ENCODE measurements at regions not wholly inside any gene's neighbourhood (a gene's known extent, or its start where the extent isn't known, plus 50 kb on each side); places are given as distances from the start of the nearest gene placed in this dataset.

DNA sequence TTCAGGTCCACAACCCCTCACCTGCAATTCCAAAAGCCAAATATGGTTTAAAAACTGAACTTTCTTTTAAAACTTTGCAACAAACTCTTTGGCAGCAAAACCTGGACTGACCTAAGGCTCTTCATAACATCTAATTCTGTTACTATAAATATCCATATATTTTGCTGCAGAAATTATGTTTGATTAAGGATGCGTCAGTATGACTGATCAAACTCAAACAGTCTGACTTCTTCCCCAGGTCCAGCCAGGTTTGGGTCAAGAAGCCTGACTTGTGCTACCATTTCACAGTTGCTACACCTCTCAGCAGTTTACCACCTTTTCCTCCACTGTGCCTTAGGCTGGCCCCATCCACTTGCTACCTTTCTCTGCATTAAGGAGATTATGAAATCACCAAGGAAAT is 127.0 kb upstream of the DUSP22 start:
- Histone ChIP-seq H3K9me2 (ENCODE audit: insufficient read depth) (no peaks in the 10 kb centered on the region), H4K20me1 (ENCODE audit: insufficient read depth) (no peaks in the 10 kb centered on the region), H3K79me2 (ENCODE audit: insufficient read depth, low read length) (no peaks in the 10 kb centered on the region), H3K4me2 (ENCODE audit: low read length) (no peak overlapping the region), H3K4me1 (ENCODE audit: control insufficient read depth in 1 of 2, insufficient read depth in 2 of 2, low read length in 2 of 2) (no peaks in the 10 kb centered on the region), H3K9ac (ENCODE audit: low read length) (no peak overlapping the region), H3K9me3 (ENCODE audit: control insufficient read depth in 1 of 2, insufficient read depth in 1 of 2, low read depth in 1 of 2, low read length in 2 of 2) (no peaks in the 10 kb centered on the region), H3K4me3 (replicated peaks in 1 of 2; ENCODE audit: low read depth in 1 of 2, low read length in 2 of 2) (no peak overlapping the region), H2AFZ (ENCODE audit: low read depth, low read length, poor library complexity, severe bottlenecking) (no peak overlapping the region), H3K27ac (ENCODE audit: low read depth, low read length) (no peak overlapping the region), H3K36me3 (ENCODE audit: control insufficient read depth in 1 of 2, insufficient read depth in 2 of 2, low read length in 2 of 2) (no peaks in the 10 kb centered on the region), H3K27me3 (ENCODE audit: insufficient read depth, low read length) (no peaks in the 10 kb centered on the region)
- intact Hi-C loops (cut with micrococcal nuclease): no loop called here
- TF ChIP-seq, protein P1, sequence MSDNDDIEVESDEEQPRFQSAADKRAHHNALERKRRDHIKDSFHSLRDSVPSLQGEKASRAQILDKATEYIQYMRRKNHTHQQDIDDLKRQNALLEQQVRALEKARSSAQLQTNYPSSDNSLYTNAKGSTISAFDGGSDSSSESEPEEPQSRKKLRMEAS (IDR thresholded peaks at IDR 0.05): no peak
- TF ChIP-seq SRF (IDR thresholded peaks at IDR 0.05; ENCODE audit: low read depth) (no peak), CEBPB (IDR thresholded peaks at IDR 0.05; ENCODE audit: low read depth) (no peak), ZFX (IDR thresholded peaks at IDR 0.05) (no peak)
- POLR2A ChIA-PET: no interaction called here
- DNase-seq (ENCODE audit: low read depth, low spot score) (no peak), ATAC-seq (no peak)
- RAD21 ChIA-PET (ENCODE audit: low non-redundant PET in 1 of 2, low total read pairs in 2 of 2, uncharacterized antibody in 2 of 2, unreplicated experiment in 2 of 2): no interaction called here
- no TSS peak for BruUV-seq (replicated peaks)
- CTCF ChIA-PET: no interaction called here

DNA sequence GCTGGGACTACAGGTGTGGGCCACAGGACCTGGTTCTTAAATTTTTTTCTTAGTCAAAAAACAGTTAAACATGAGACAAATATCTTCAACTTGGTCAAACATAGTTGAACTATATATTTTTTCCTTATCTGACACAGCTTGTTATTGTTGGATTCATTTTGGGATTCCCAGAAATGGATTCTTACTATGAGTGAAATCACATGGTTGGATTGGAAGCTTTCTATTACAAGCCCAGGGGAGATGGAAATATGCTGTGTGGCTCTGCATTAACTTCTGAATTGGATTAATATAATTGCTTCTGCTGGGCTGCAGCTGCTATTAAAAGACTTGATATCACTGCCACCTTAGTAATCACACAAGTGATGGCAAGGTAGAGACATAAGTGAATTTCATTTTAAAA is 126.4 kb upstream of the DUSP22 start:
- Histone ChIP-seq H3K36me3 (ENCODE audit: control insufficient read depth in 1 of 2, insufficient read depth in 2 of 2, low read length in 2 of 2) (no peaks in the 10 kb centered on the region), H3K4me2 (ENCODE audit: low read length) (no peak overlapping the region), H3K9me3 (ENCODE audit: control insufficient read depth in 1 of 2, insufficient read depth in 1 of 2, low read depth in 1 of 2, low read length in 2 of 2) (no peaks in the 10 kb centered on the region), H3K9me2 (ENCODE audit: insufficient read depth) (no peaks in the 10 kb centered on the region), H3K79me2 (ENCODE audit: insufficient read depth, low read length) (no peaks in the 10 kb centered on the region), H4K20me1 (ENCODE audit: insufficient read depth) (no peaks in the 10 kb centered on the region), H3K27ac (ENCODE audit: low read depth, low read length) (no peak overlapping the region), H2AFZ (ENCODE audit: low read depth, low read length, poor library complexity, severe bottlenecking) (no peak overlapping the region), H3K27me3 (ENCODE audit: insufficient read depth, low read length) (no peaks in the 10 kb centered on the region), H3K4me3 (replicated peaks in 1 of 2; ENCODE audit: low read depth in 1 of 2, low read length in 2 of 2) (no peak overlapping the region), H3K9ac (ENCODE audit: low read length) (no peak overlapping the region), H3K4me1 (ENCODE audit: control insufficient read depth in 1 of 2, insufficient read depth in 2 of 2, low read length in 2 of 2) (no peaks in the 10 kb centered on the region)
- CTCF ChIA-PET: no interaction called here
- POLR2A ChIA-PET: no interaction called here
- no peak for ATAC-seq
- intact Hi-C loops (cut with micrococcal nuclease): no loop called here
- TF ChIP-seq, protein P1 (IDR thresholded peaks at IDR 0.05): no peak
- TF ChIP-seq, protein P2, sequence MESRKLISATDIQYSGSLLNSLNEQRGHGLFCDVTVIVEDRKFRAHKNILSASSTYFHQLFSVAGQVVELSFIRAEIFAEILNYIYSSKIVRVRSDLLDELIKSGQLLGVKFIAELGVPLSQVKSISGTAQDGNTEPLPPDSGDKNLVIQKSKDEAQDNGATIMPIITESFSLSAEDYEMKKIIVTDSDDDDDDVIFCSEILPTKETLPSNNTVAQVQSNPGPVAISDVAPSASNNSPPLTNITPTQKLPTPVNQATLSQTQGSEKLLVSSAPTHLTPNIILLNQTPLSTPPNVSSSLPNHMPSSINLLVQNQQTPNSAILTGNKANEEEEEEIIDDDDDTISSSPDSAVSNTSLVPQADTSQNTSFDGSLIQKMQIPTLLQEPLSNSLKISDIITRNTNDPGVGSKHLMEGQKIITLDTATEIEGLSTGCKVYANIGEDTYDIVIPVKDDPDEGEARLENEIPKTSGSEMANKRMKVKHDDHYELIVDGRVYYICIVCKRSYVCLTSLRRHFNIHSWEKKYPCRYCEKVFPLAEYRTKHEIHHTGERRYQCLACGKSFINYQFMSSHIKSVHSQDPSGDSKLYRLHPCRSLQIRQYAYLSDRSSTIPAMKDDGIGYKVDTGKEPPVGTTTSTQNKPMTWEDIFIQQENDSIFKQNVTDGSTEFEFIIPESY (IDR thresholded peaks at IDR 0.05; ENCODE audit: extremely low read depth, insufficient replicate concordance, low read length): no peak
- TF ChIP-seq CEBPB (IDR thresholded peaks at IDR 0.05; ENCODE audit: low read depth) (no peak), FOSL1 (IDR thresholded peaks at IDR 0.05; ENCODE audit: low read depth) (no peak), ZNF274 (IDR thresholded peaks at IDR 0.05; ENCODE audit: low read depth, low read length) (no peak), TCF7L2 (IDR thresholded peaks at IDR 0.05; ENCODE audit: borderline replicate concordance, extremely low read depth, insufficient read depth, insufficient read length) (no peak), EZH2phosphoT487 (IDR thresholded peaks at IDR 0.05; ENCODE audit: borderline replicate concordance) (no peak), CBX3 (IDR thresholded peaks at IDR 0.05; ENCODE audit: low read depth) (no peak), EGR1 (IDR thresholded peaks at IDR 0.05; ENCODE audit: low read depth) (no peak), POLR2AphosphoS5 (IDR thresholded peaks at IDR 0.05; ENCODE audit: low read depth, low read length) (no peak), ZFX (IDR thresholded peaks at IDR 0.05) (no peak), SRF (IDR thresholded peaks at IDR 0.05; ENCODE audit: low read depth) (no peak)
- TF ChIP-seq, protein P3, sequence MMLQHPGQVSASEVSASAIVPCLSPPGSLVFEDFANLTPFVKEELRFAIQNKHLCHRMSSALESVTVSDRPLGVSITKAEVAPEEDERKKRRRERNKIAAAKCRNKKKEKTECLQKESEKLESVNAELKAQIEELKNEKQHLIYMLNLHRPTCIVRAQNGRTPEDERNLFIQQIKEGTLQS (IDR thresholded peaks at IDR 0.05): no peak
- TF ChIP-seq, protein P4, sequence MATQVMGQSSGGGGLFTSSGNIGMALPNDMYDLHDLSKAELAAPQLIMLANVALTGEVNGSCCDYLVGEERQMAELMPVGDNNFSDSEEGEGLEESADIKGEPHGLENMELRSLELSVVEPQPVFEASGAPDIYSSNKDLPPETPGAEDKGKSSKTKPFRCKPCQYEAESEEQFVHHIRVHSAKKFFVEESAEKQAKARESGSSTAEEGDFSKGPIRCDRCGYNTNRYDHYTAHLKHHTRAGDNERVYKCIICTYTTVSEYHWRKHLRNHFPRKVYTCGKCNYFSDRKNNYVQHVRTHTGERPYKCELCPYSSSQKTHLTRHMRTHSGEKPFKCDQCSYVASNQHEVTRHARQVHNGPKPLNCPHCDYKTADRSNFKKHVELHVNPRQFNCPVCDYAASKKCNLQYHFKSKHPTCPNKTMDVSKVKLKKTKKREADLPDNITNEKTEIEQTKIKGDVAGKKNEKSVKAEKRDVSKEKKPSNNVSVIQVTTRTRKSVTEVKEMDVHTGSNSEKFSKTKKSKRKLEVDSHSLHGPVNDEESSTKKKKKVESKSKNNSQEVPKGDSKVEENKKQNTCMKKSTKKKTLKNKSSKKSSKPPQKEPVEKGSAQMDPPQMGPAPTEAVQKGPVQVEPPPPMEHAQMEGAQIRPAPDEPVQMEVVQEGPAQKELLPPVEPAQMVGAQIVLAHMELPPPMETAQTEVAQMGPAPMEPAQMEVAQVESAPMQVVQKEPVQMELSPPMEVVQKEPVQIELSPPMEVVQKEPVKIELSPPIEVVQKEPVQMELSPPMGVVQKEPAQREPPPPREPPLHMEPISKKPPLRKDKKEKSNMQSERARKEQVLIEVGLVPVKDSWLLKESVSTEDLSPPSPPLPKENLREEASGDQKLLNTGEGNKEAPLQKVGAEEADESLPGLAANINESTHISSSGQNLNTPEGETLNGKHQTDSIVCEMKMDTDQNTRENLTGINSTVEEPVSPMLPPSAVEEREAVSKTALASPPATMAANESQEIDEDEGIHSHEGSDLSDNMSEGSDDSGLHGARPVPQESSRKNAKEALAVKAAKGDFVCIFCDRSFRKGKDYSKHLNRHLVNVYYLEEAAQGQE (IDR thresholded peaks at IDR 0.05; ENCODE audit: low read depth): no peak
- no peak for DNase-seq (ENCODE audit: low read depth, low spot score)
- RAD21 ChIA-PET (ENCODE audit: low non-redundant PET in 1 of 2, low total read pairs in 2 of 2, uncharacterized antibody in 2 of 2, unreplicated experiment in 2 of 2): no interaction called here
- no TSS peak for BruUV-seq (replicated peaks)

Measured in HCT116 (cell line).